H1 (cell line): ENCODE measurements at regions not wholly inside any gene's neighbourhood (a gene's known extent, or its start where the extent isn't known, plus 50 kb on each side); places are given as distances from the start of the nearest gene placed in this dataset.

ENCODE experiments used
- CTCF ChIA-PET: fragments of 300-600 bp; sonication (Branson Sonifier 250); formaldehyde crosslinking; loops from one replicate; lab custom pipeline; 2021; ENCODE audit not compliant: partially characterized antibody; lab: Charles Lee
- POLR2A ChIA-PET: fragments of 300-600 bp; sonication (Branson Sonifier 250); formaldehyde crosslinking; loops from one replicate; lab custom pipeline; 2021; ENCODE audit warnings: inconsistent platforms; ENCODE audit not compliant: partially characterized antibody; lab: Charles Lee
- DNase-seq, 2 experiments: peaks; one replicate each; pipeline versions ENCODE4 v3.0.0 to v3.0.0-alpha.2; 2010 to 2022; ENCODE audit warnings: low spot score in 2 of 2, low read depth in 1 of 2, mixed read lengths in 1 of 2
- FAIRE-seq: peaks from 2 replicates; lab custom pipeline; 2011; peaks lifted over from hg19 to GRCh38; lab: Jason Lieb, UNC
- H2AFZ ChIP-seq: 2 replicates; pipeline ENCODE4 v1.8.1; 2012; ENCODE audit warnings: low read length, inconsistent platforms
- H2AK5ac ChIP-seq: 2 replicates; pipeline ENCODE4 v1.6.1; 2013; ENCODE audit warnings: low read depth, low read length
- H2BK120ac ChIP-seq: replicated peaks from 2 replicates; pipeline ENCODE3; 2013; ENCODE audit warnings: low read depth, low read length, inconsistent platforms
- H2BK12ac ChIP-seq: 2 replicates; pipeline ENCODE4 v1.6.1; 2013; ENCODE audit warnings: low read depth, low read length
- H2BK15ac ChIP-seq: 2 replicates; pipeline ENCODE4 v1.6.1; 2013; ENCODE audit warnings: low read length
- H2BK20ac ChIP-seq: 2 replicates; pipeline ENCODE4 v1.6.1; 2013; ENCODE audit warnings: low read length
- H2BK5ac ChIP-seq: 2 replicates; pipeline ENCODE4 v1.6.1; 2013; ENCODE audit warnings: low read depth, low read length
- H3K14ac ChIP-seq: 2 replicates; pipeline ENCODE4 v1.6.1; 2013; ENCODE audit warnings: inconsistent platforms; ENCODE audit not compliant: insufficient read length
- H3K18ac ChIP-seq: 2 replicates; pipeline ENCODE4 v1.6.1; 2013; ENCODE audit warnings: low read length; ENCODE audit errors: extremely low read depth
- H3K23ac ChIP-seq: 2 replicates; pipeline ENCODE4 v1.6.1; 2013; ENCODE audit warnings: inconsistent platforms; ENCODE audit not compliant: insufficient read length
- H3K23me2 ChIP-seq: 2 replicates; pipeline ENCODE4 v1.6.1; 2013; ENCODE audit warnings: low read depth, low read length
- H3K27ac ChIP-seq: 2 replicates; pipeline ENCODE4 v1.6.1; 2011; ENCODE audit warnings: low read depth, low read length, inconsistent platforms
- H3K27me3 ChIP-seq, 4 experiments: replicated peaks in 1 of 4; 1 replicate in 1 of 4; 2 replicates in 3 of 4; pipeline versions ENCODE4 v1.6.1 to v1.8.1; 2011 to 2013; ENCODE audit warnings: low read length in 3 of 4, mild to moderate bottlenecking in 3 of 4, inconsistent platforms in 2 of 4, mixed read lengths in 2 of 4, moderate library complexity in 1 of 4; ENCODE audit not compliant: control insufficient read depth in 3 of 4, insufficient read depth in 3 of 4; ENCODE audit errors: extremely low read depth in 1 of 4
- H3K36me3 ChIP-seq, 4 experiments: 2 replicates each; pipeline versions ENCODE4 v1.6.1 to v1.8.1; 2011 to 2013; ENCODE audit warnings: mild to moderate bottlenecking in 4 of 4, low read length in 3 of 4, moderate library complexity in 2 of 4, control low read depth in 1 of 4, inconsistent platforms in 1 of 4; ENCODE audit not compliant: insufficient read depth in 4 of 4, control insufficient read depth in 2 of 4
- H3K4ac ChIP-seq: replicated peaks from 2 replicates; pipeline ENCODE3; 2013; ENCODE audit warnings: low read length, low read depth, mixed read lengths, inconsistent platforms; ENCODE audit not compliant: insufficient read length
- H3K4me1 ChIP-seq, 4 experiments: replicated peaks in 1 of 4; 1 replicate in 1 of 4; 2 replicates in 3 of 4; pipeline versions ENCODE4 v1.6.1 to v1.8.1; 2011 to 2013; ENCODE audit warnings: low read length in 3 of 4, inconsistent platforms in 2 of 4, mixed read lengths in 1 of 4; ENCODE audit not compliant: insufficient read depth in 4 of 4, control insufficient read depth in 3 of 4
- H3K4me2 ChIP-seq, 2 experiments: 2 replicates each; pipeline versions ENCODE4 v1.6.1 to v1.8.1; 2011 to 2013; ENCODE audit warnings: low read depth in 2 of 2, low read length in 2 of 2, control low read depth in 1 of 2, inconsistent platforms in 1 of 2, mild to moderate bottlenecking in 1 of 2; ENCODE audit not compliant: insufficient read depth in 1 of 2
- H3K4me3 ChIP-seq, 4 experiments: fragments of 200-600, 300-600 bp in 1 of 4; sonication (generic), shearing (Covaris generic), sonication (Bioruptor Twin) in 1 of 4; 2 replicates each; pipeline versions ENCODE4 v1.5.1 to v1.8.1; 2011 to 2016; ENCODE audit warnings: low read length in 4 of 4, low read depth in 3 of 4, control low read depth in 2 of 4, inconsistent platforms in 2 of 4, mild to moderate bottlenecking in 2 of 4, mixed read lengths in 1 of 4, moderate library complexity in 1 of 4; ENCODE audit not compliant: insufficient read depth in 2 of 4; ENCODE audit errors: extremely low read depth in 1 of 4
- H3K56ac ChIP-seq: replicated peaks from 2 replicates; pipeline ENCODE3; 2013; ENCODE audit warnings: low read depth, mild to moderate bottlenecking, mixed read lengths, low read length, inconsistent platforms; ENCODE audit not compliant: insufficient read length
- H3K79me1 ChIP-seq: 2 replicates; pipeline ENCODE4 v1.6.1; 2013; ENCODE audit warnings: low read depth, low read length, control low read depth
- H3K79me2 ChIP-seq, 2 experiments: 2 replicates each; pipeline versions ENCODE4 v1.6.1 to v1.8.1; 2012 to 2013; ENCODE audit warnings: low read length in 2 of 2, mild to moderate bottlenecking in 2 of 2, inconsistent platforms in 1 of 2; ENCODE audit not compliant: insufficient read depth in 2 of 2, control insufficient read depth in 1 of 2
- H3K9ac ChIP-seq, 4 experiments: replicated peaks in 1 of 4; 1 replicate in 1 of 4; 2 replicates in 3 of 4; pipeline versions ENCODE4 v1.6.1 to v1.8.1; 2011 to 2013; ENCODE audit warnings: low read depth in 3 of 4, low read length in 3 of 4, control low read depth in 2 of 4, mild to moderate bottlenecking in 2 of 4, moderate library complexity in 2 of 4, inconsistent platforms in 1 of 4; ENCODE audit errors: extremely low read depth in 1 of 4
- H3K9me3 ChIP-seq, 2 experiments: 2 replicates each; pipeline versions ENCODE4 v1.6.1 to v1.8.1; 2012 to 2013; ENCODE audit warnings: mild to moderate bottlenecking in 2 of 2, moderate library complexity in 2 of 2, control low read depth in 1 of 2, inconsistent platforms in 1 of 2, low read depth in 1 of 2, low read length in 1 of 2, mixed read lengths in 1 of 2; ENCODE audit not compliant: insufficient read depth in 2 of 2
- H4K20me1 ChIP-seq, 2 experiments: replicated peaks in 1 of 2; 2 replicates each; pipeline versions ENCODE3 to v1.8.1; 2011 to 2013; ENCODE audit warnings: inconsistent platforms in 2 of 2, low read length in 2 of 2, mild to moderate bottlenecking in 1 of 2; ENCODE audit not compliant: insufficient read depth in 2 of 2, control insufficient read depth in 1 of 2
- H4K5ac ChIP-seq: 2 replicates; pipeline ENCODE4 v1.6.1; 2013; ENCODE audit warnings: low read length, low read depth, mixed read lengths, inconsistent platforms; ENCODE audit not compliant: insufficient read length
- H4K8ac ChIP-seq: 2 replicates; pipeline ENCODE4 v1.8.0; 2013; ENCODE audit warnings: mild to moderate bottlenecking, moderate library complexity, low read length, inconsistent platforms; ENCODE audit not compliant: insufficient read depth; ENCODE audit errors: extremely low read depth
- H4K91ac ChIP-seq: replicated peaks from 2 replicates; pipeline ENCODE3; 2013; ENCODE audit warnings: low read length, mixed read lengths, inconsistent platforms; ENCODE audit not compliant: insufficient read length
- ATF3 ChIP-seq: IDR thresholded peaks from 2 replicates; pipeline ENCODE4 v1.6.1; 2011; ENCODE audit warnings: low read depth, mild to moderate bottlenecking, low read length; ENCODE audit not compliant: insufficient read depth
- CBX5 ChIP-seq: fragments of 300-800, 300-1000 bp; sonication (generic); IDR thresholded peaks from 2 replicates; pipeline ENCODE4 v1.7.1; 2016; ENCODE audit warnings: antibody characterized with exemption, low read length, low read depth
- CBX8 ChIP-seq: fragments of 300-800, 300-1000 bp; sonication (generic); IDR thresholded peaks from 2 replicates; pipeline ENCODE4 v1.7.1; 2016; ENCODE audit warnings: low read depth, low read length, borderline replicate concordance
- CHD1 ChIP-seq: IDR thresholded peaks from 2 replicates; pipeline ENCODE4 v1.6.1; 2012; ENCODE audit warnings: low read depth, low read length, improper control_type of control experiment
- CREB1 ChIP-seq: IDR thresholded peaks from 2 replicates; pipeline ENCODE4 v1.6.1; 2012; ENCODE audit warnings: inconsistent platforms
- CTBP2 ChIP-seq: IDR thresholded peaks from 2 replicates; pipeline ENCODE4 v1.7.0; 2011; ENCODE audit warnings: borderline replicate concordance, mild to moderate bottlenecking, moderate library complexity, mixed read lengths, low read length; ENCODE audit not compliant: insufficient read depth, insufficient read length
- EZH2 ChIP-seq: fragments of 200-600 bp; sonication (generic); IDR thresholded peaks from 2 replicates; pipeline ENCODE4 v1.7.1; 2012; ENCODE audit warnings: low read depth, mild to moderate bottlenecking, moderate library complexity, low read length, inconsistent platforms; ENCODE audit not compliant: severe bottlenecking
- GABPA ChIP-seq: IDR thresholded peaks from 2 replicates; pipeline ENCODE4 v1.6.1; 2011; ENCODE audit warnings: mild to moderate bottlenecking, low read length, moderate library complexity, borderline replicate concordance; ENCODE audit not compliant: insufficient read depth
- KDM4A ChIP-seq: IDR thresholded peaks from one replicate; pipeline ENCODE4 v1.7.1; 2012; ENCODE audit warnings: low read depth, mild to moderate bottlenecking, moderate library complexity, low read length, inconsistent platforms; ENCODE audit not compliant: severe bottlenecking
- KDM5A ChIP-seq: fragments of 200-600 bp; IDR thresholded peaks from 2 replicates; pipeline ENCODE4 v1.7.1; 2012; ENCODE audit warnings: mild to moderate bottlenecking, low read length, inconsistent platforms, mixed read lengths
- MAX ChIP-seq: IDR thresholded peaks from 2 replicates; pipeline ENCODE4 v1.6.1; 2012; ENCODE audit warnings: inconsistent platforms
- RXRA ChIP-seq: IDR thresholded peaks from 2 replicates; pipeline ENCODE4 v1.6.1; 2011; ENCODE audit warnings: low read depth, mild to moderate bottlenecking, low read length, moderate library complexity; ENCODE audit not compliant: insufficient read depth
- SIX5 ChIP-seq: IDR thresholded peaks from 2 replicates; pipeline ENCODE4 v1.6.1; 2011; ENCODE audit warnings: mild to moderate bottlenecking, low read depth, low read length
- SP2 ChIP-seq: IDR thresholded peaks from 2 replicates; pipeline ENCODE4 v1.6.1; 2012; ENCODE audit warnings: mild to moderate bottlenecking, low read length, inconsistent platforms
- SP4 ChIP-seq: IDR thresholded peaks from 2 replicates; pipeline ENCODE4 v1.6.1; 2012; ENCODE audit warnings: low read length, inconsistent platforms
- WGBS, 2 experiments: shearing (Covaris generic) in 1 of 2; methylation state at CpG; one replicate each; pipeline versions ENCODE4 v1.1.6 to v1.1.7; 2013 to 2015; ENCODE audit warnings: low lambda C conversion rate in 2 of 2, mixed read lengths in 2 of 2, inconsistent platforms in 1 of 2, low coverage in 1 of 2, missing lambda C conversion rate in 1 of 2; ENCODE audit not compliant: insufficient replicate concordance in 2 of 2, insufficient coverage in 1 of 2, insufficient read length in 1 of 2; ENCODE audit errors: extremely low coverage in 1 of 2, missing lambda C conversion rate in 1 of 2; 5-methylcytosine and 5-hydroxymethylcytosine counted together

DNA sequence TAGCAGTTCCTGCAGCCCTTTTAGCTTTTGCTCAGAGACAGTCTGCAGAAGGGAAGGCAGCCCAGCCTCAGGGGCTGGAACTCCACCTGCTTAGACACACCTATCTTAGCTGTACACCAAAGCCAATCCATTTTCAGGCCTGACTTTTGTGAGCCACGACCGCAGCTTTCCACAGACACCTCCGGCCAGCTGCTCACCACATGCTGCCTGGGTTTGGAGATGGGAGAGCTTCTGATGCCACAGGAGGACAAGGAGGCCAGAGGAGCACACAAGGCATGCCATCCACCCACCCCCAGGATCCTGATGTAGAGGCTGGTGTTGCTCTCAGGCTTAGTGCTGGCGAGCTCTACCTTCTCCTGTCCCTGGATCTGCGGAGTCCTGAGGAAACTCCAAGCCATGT, 141.8 kb upstream of the NALF2 start:
- H4K5ac ChIP-seq = no peak overlapping the region
- no peak overlapping the region for H2BK5ac ChIP-seq
- H3K56ac ChIP-seq = no peak overlapping the region
- H2BK15ac ChIP-seq = no peak overlapping the region
- H3K23me2 ChIP-seq = no peaks in the 10 kb centered on the region
- H4K8ac ChIP-seq = no peak overlapping the region
- no peaks in the 10 kb centered on the region for H3K9me3 ChIP-seq
- H3K4me3 ChIP-seq = no peak overlapping the region
- H2BK120ac ChIP-seq = no peak overlapping the region
- ChIA-PET POLR2A (no interaction called here), CTCF (interaction anchor here (1.0 to 2.7 kb wide), 4 partner anchors 9 to 25 kb away, joined by 3 to 10 read pairs (median 5); no protein-coding TSS in a partner anchor)
- H3K27ac ChIP-seq = no peak overlapping the region
- no peak overlapping the region for H3K14ac ChIP-seq
- WGBS, 2 experiments = 98% methylated on average over 5 of the region's 5 CpGs; no CpG with 5 or more reads in 1 of the 2 experiments
- no peak overlapping the region for H4K91ac ChIP-seq
- no peaks in the 10 kb centered on the region for H3K79me1 ChIP-seq
- H3K9ac ChIP-seq = no peak overlapping the region
- H3K36me3 ChIP-seq = no peaks in the 10 kb centered on the region
- H3K4me1 ChIP-seq = no peaks in the 10 kb centered on the region; a peak in 1 of 7 replicates
- H2AFZ ChIP-seq = no peak overlapping the region
- no peak overlapping the region for H3K23ac ChIP-seq
- no peak for FAIRE-seq
- no peak overlapping the region for H2AK5ac ChIP-seq
- H2BK20ac ChIP-seq = no peak overlapping the region
- no peak for DNase-seq
- H3K4ac ChIP-seq = no peak overlapping the region
- TF ChIP-seq CHD1 = no peak
- TF ChIP-seq CBX5 = no peak
- no peak for TF ChIP-seq EZH2
- TF ChIP-seq SP2 = no peak
- TF ChIP-seq KDM4A = no peak
- TF ChIP-seq ATF3 = no peak
- TF ChIP-seq MAX = no peak
- TF ChIP-seq CREB1 = no peak
- no peak for TF ChIP-seq KDM5A
- no peak for TF ChIP-seq RXRA
- no peak for TF ChIP-seq SIX5
- TF ChIP-seq SP4 = no peak
- TF ChIP-seq CTBP2 = no peak
- no peak for TF ChIP-seq GABPA
- no peak for TF ChIP-seq CBX8
- H2BK12ac ChIP-seq = no peak overlapping the region
- H3K18ac ChIP-seq = no peak overlapping the region
- H3K79me2 ChIP-seq = no peaks in the 10 kb centered on the region
- no peak overlapping the region for H3K4me2 ChIP-seq
- H3K27me3 ChIP-seq = no peaks in the 10 kb centered on the region; a peak in 2 of 7 replicates
- H4K20me1 ChIP-seq = no peaks in the 10 kb centered on the region
